ENCODE measurements at regions not wholly inside any gene's neighbourhood (a gene's known extent, or its start where the extent isn't known, plus 50 kb on each side); places are given as distances from the start of the nearest gene placed in this dataset.

- Histone ChIP-seq H3K4me2 (ENCODE audit: insufficient read depth, low read length) (no peak overlapping the region), H3K4me1 (ENCODE audit: control insufficient read depth, extremely low read depth, insufficient read depth, low read length) (no peaks in the 10 kb centered on the region), H4K20me1 (replicated peaks; ENCODE audit: control insufficient read depth, extremely low read depth, insufficient read depth, low read length) (no peaks in the 10 kb centered on the region), H3K9me3 (replicated peaks; ENCODE audit: control insufficient read depth, insufficient read depth, low read length) (no peaks in the 10 kb centered on the region), H2AFZ (ENCODE audit: low read depth, low read length) (no peak overlapping the region), H3K79me2 (ENCODE audit: control insufficient read depth, insufficient read depth, low read length) (no peaks in the 10 kb centered on the region), H3K9me1 (replicated peaks; ENCODE audit: control insufficient read depth, extremely low read depth, insufficient read depth, low read length) (no peaks in the 10 kb centered on the region), H3K4me3 (replicated peaks in 1 of 3; ENCODE audit: insufficient read depth in 1 of 3, low read depth in 1 of 3, low read length in 3 of 3) (no peak overlapping the region), H3K27ac (ENCODE audit: insufficient read depth, low read depth, low read length) (no peak overlapping the region), H3K9ac (replicated peaks; ENCODE audit: extremely low read depth, insufficient read depth, low read length) (no peak overlapping the region), H3K27me3 (ENCODE audit: control insufficient read depth in 2 of 2, insufficient read depth in 2 of 2, low read length in 2 of 2) (no peaks in the 10 kb centered on the region), H3K36me3 (ENCODE audit: control insufficient read depth in 2 of 2, extremely low read depth in 1 of 2, insufficient read depth in 2 of 2, low read length in 2 of 2) (no peaks in the 10 kb centered on the region)
- DNase-seq (ENCODE audit: low read depth, low spot score) (no peak), FAIRE-seq (no peak)
- no TSS peak for BruUV-seq (replicated peaks)
- dilution Hi-C loops (cut with MboI; ENCODE audit: extremely low pct_ligation_motif_present, low sequenced_read_pairs), result no loop called here
- intact Hi-C loops (cut with micrococcal nuclease), result no loop called here
- ChIA-PET CTCF (no interaction called here), POLR2A (no interaction called here)
- TF ChIP-seq POLR2AphosphoS5 (IDR thresholded peaks at IDR 0.05; ENCODE audit: insufficient read depth, low read depth, low read length), result no peak
- no peak for TF ChIP-seq POLR2A (IDR thresholded peaks at IDR 0.05; ENCODE audit: low read depth, low read length)
- TF ChIP-seq JUN (IDR thresholded peaks at IDR 0.05; ENCODE audit: borderline replicate concordance, insufficient read depth, insufficient read length, low read depth), result no peak
- no peak for TF ChIP-seq GATA2 (IDR thresholded peaks at IDR 0.05; ENCODE audit: insufficient read depth, insufficient read length, low read depth, low read length)
- no peak for TF ChIP-seq CTCF (IDR thresholded peaks at IDR 0.05; ENCODE audit: extremely low read depth in 1 of 2, insufficient read depth in 1 of 2, low read depth in 1 of 2, low read length in 2 of 2)
- no peak for TF ChIP-seq FOS (IDR thresholded peaks at IDR 0.05; ENCODE audit: borderline replicate concordance, insufficient read depth, low read length)
- TF ChIP-seq MYC (IDR thresholded peaks at IDR 0.05; ENCODE audit: low read depth, low read length), result no peak
- no peak for TF ChIP-seq EZH2 (IDR thresholded peaks at IDR 0.05; ENCODE audit: borderline replicate concordance, low read depth, low read length, severe bottlenecking)
- TF ChIP-seq MAX (IDR thresholded peaks at IDR 0.05; ENCODE audit: insufficient read depth, insufficient read length), result no peak
Measured at GRCh38 chr2:199115169-199115568, 342.6 kb downstream of the SATB2 start.
